NT2/D1 (cell line): ENCODE measurements at regions not wholly inside any gene's neighbourhood (a gene's known extent, or its start where the extent isn't known, plus 50 kb on each side); places are given as distances from the start of the nearest gene placed in this dataset.

Experiments
- DNase-seq: peaks from one replicate; pipeline ENCODE4 v3.0.0-alpha.2; 2011; ENCODE audit warnings: low read depth, low spot score
- H3K27me3 ChIP-seq: 2 replicates; pipeline ENCODE4 v1.6.0; 2011; ENCODE audit warnings: mild to moderate bottlenecking; ENCODE audit not compliant: insufficient read length, insufficient read depth
- H3K36me3 ChIP-seq: 2 replicates; pipeline ENCODE4 v1.6.1; 2011; ENCODE audit warnings: mild to moderate bottlenecking, low read length, mixed read lengths; ENCODE audit not compliant: insufficient read depth, insufficient read length
- H3K4me1 ChIP-seq: 2 replicates; pipeline ENCODE4 v1.5.1; 2011; ENCODE audit not compliant: insufficient read depth, insufficient read length
- H3K4me3 ChIP-seq: 2 replicates; pipeline ENCODE4 v1.5.1; 2011; ENCODE audit warnings: low read depth; ENCODE audit not compliant: insufficient read length
- H3K9ac ChIP-seq: 2 replicates; pipeline ENCODE4 v1.6.0; 2011; ENCODE audit warnings: low read depth; ENCODE audit not compliant: insufficient read length
- H3K9me3 ChIP-seq: 2 replicates; pipeline ENCODE4 v1.5.1; 2011; ENCODE audit warnings: mild to moderate bottlenecking, low read length; ENCODE audit not compliant: insufficient read depth
- SUZ12 ChIP-seq: IDR thresholded peaks from 2 replicates; pipeline ENCODE4 v1.6.1; 2011; ENCODE audit not compliant: insufficient read length, insufficient read depth; ENCODE audit errors: extremely low read depth
- YY1 ChIP-seq: IDR thresholded peaks from 2 replicates; pipeline ENCODE4 v1.6.1; 2011; ENCODE audit not compliant: insufficient read length, insufficient read depth
- ZNF274 ChIP-seq: IDR thresholded peaks from 2 replicates; pipeline ENCODE4 v1.6.1; 2011; ENCODE audit warnings: mild to moderate bottlenecking, low read depth, low read length

DNA sequence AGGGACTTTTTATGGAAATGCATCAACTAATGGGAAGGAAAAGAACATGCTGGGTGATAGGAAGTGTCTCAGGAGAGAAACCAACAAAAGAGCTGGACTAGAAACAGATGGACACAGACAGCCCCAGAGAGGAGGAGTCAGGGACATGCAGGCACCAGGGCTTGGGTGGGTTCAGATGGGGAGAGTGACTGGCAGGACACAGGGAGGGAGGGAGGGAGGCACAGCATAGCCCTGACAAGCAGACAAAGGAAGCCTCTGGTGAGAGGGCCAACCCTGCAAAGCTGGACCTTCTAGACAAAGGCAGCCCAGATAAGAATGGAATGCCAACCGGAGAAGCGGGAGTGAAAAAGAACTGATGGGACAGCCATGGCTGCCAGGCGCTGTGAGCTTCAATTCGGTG lies 568.8 kb downstream of the AJAP1 start:
- no peak for DNase-seq
- H3K4me3 ChIP-seq: no peak overlapping the region
- no peaks in the 10 kb centered on the region for H3K36me3 ChIP-seq
- no peaks in the 10 kb centered on the region for H3K4me1 ChIP-seq
- no peaks in the 10 kb centered on the region for H3K27me3 ChIP-seq
- TF ChIP-seq SUZ12 (no peak), YY1 (no peak), ZNF274 (no peak)
- no peaks in the 10 kb centered on the region for H3K9me3 ChIP-seq
- no peak overlapping the region for H3K9ac ChIP-seq

DNA sequence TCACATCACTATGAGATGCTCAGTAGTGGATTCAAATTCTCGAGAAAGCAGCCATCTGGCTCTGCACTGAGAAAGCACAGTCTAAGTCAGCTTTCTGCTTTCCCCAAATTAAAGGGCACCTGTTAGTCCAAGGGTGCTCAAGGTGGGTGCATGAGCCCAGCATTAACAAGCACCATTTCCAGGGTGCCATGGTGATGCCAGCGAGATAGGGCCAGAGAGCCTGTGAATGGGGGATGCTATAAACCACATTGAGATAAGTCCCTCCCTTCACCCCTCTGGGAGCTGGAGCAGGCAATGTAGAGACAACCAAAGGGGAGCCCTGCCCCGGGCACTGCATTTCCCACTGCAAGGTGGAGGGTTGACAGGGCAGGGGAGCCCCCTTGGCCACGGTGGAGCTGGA lies 568.2 kb downstream of the AJAP1 start:
- H3K4me3 ChIP-seq: no peak overlapping the region
- TF ChIP-seq YY1: no peak
- TF ChIP-seq ZNF274: no peak
- TF ChIP-seq SUZ12: no peak
- no peaks in the 10 kb centered on the region for H3K9me3 ChIP-seq
- no peaks in the 10 kb centered on the region for H3K4me1 ChIP-seq
- no peaks in the 10 kb centered on the region for H3K27me3 ChIP-seq
- no peak overlapping the region for H3K9ac ChIP-seq
- DNase-seq: no peak
- no peaks in the 10 kb centered on the region for H3K36me3 ChIP-seq

DNA sequence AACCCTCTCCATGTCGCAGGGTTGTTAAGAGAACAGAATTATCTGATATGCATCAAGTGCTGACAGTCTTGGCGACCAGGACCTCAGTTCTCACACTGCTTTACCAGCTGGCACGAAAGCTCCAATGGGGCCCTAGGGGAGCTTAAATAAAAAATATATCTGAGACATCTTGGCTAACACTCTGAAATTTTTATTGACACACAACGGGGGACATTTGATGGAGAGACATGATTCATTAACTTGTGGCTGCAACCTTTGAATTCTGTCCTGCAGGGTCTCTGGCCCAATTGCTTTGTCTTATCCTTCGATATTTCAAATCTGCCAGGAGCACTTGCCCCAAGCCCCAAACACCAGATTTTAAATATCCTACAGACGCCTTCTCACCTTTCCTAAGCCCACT lies 567.0 kb downstream of the AJAP1 start:
- H3K4me1 ChIP-seq: no peaks in the 10 kb centered on the region
- no peaks in the 10 kb centered on the region for H3K27me3 ChIP-seq
- no peaks in the 10 kb centered on the region for H3K36me3 ChIP-seq
- TF ChIP-seq YY1 (no peak), SUZ12 (no peak), ZNF274 (no peak)
- H3K9me3 ChIP-seq: no peaks in the 10 kb centered on the region
- DNase-seq: no peak
- no peak overlapping the region for H3K4me3 ChIP-seq
- H3K9ac ChIP-seq: no peak overlapping the region

DNA sequence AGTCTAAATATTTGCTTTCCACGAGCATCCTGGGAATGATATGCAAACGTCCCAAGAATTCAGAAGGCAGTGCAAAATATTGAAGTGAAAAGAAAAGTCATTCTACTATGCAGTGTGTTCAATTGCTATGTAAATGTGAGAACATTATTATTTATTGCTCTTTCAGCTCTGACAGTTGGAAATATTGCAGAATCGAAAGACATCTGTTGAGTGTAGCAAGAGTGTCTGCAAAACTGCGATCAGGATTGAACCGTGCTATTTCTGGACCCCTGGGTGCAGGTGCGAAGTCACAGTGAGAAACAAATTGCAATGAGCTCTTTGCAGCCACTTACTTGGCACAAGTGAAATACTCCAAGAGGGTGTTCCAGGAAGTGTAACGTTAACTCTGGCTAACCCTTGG lies 566.4 kb downstream of the AJAP1 start:
- Histone ChIP-seq H3K36me3 (no peaks in the 10 kb centered on the region), H3K9me3 (no peaks in the 10 kb centered on the region), H3K9ac (no peak overlapping the region), H3K4me3 (no peak overlapping the region), H3K27me3 (no peaks in the 10 kb centered on the region), H3K4me1 (no peaks in the 10 kb centered on the region)
- DNase-seq: no peak
- TF ChIP-seq YY1 (no peak), SUZ12 (no peak), ZNF274 (no peak)

DNA sequence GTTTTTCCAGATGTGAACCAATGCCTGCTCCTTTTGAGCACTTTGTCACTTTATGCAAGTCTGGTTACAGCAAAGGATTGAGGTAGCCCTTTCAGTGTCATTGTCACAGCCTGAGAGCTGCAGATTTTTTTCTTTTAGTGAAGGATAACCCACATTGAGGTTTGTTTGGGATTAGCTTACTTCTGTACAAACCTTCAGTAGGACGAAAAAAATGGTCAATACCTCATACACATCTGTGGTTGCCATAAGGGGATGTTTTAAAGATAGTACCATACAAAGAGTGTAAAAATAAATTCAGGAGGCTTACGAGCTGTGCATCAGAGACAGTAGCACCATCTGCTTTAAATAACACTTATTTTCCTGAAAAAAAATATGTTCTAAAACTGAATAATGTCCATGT lies 566.0 kb downstream of the AJAP1 start:
- H3K9ac ChIP-seq: no peak overlapping the region
- H3K4me1 ChIP-seq: no peaks in the 10 kb centered on the region

DNA sequence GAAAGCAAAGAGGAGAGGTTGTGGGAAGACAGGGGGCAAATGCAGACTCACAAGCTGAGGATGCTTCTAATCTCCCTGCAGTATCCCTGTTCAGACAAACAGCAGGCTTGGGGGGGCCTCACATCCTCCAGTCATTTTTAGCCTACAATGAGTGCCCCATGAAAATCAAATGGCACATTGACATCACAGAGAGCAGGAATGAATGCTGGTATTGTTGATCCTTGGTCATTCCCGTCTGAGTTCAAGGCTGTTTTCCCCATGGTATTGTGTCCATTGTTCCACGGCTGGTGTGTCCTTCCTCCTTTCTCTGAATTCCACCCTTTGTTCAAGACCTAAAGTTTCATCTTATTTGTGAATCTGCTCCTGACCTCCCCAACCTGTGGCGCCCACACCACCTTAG lies 545.6 kb downstream of the AJAP1 start:
- no peak for TF ChIP-seq SUZ12
- no peak for TF ChIP-seq ZNF274
- no peak for TF ChIP-seq YY1
- no peak for DNase-seq
- no peak overlapping the region for H3K9ac ChIP-seq
- no peaks in the 10 kb centered on the region for H3K4me1 ChIP-seq
- H3K4me3 ChIP-seq: no peak overlapping the region
- no peaks in the 10 kb centered on the region for H3K9me3 ChIP-seq
- no peaks in the 10 kb centered on the region for H3K36me3 ChIP-seq
- H3K27me3 ChIP-seq: no peaks in the 10 kb centered on the region

More for the DNA sequence above, 566.0 kb downstream of the AJAP1 start:
- TF ChIP-seq ZNF274: no peak
- no peak for TF ChIP-seq SUZ12
- no peak for TF ChIP-seq YY1
- no peaks in the 10 kb centered on the region for H3K36me3 ChIP-seq
- no peaks in the 10 kb centered on the region for H3K9me3 ChIP-seq
- H3K27me3 ChIP-seq: no peaks in the 10 kb centered on the region
- no peak for DNase-seq
- no peak overlapping the region for H3K4me3 ChIP-seq

DNA sequence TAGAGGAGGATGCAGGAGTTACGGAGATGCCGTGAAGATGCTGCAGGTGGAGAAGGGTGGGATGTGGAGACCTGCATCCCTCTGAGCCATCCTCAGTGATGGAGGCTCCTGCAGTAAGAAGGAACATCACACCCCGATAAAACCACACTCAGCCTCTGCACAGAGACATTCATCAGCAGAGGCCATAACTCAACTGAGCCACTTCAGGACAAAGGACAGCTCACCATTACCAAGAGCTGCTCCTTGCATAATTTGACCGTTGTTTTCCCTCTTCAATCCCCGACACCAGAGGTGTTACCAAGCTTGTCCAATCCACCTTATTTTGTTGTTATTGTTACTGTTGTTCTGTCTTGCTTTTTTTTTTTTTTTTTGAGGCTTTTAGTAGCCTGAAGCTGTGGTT lies 543.9 kb downstream of the AJAP1 start:
- no peaks in the 10 kb centered on the region for H3K4me1 ChIP-seq
- H3K9ac ChIP-seq: no peak overlapping the region
- TF ChIP-seq YY1: no peak
- TF ChIP-seq SUZ12: no peak
- H3K36me3 ChIP-seq: no peaks in the 10 kb centered on the region
- H3K27me3 ChIP-seq: no peaks in the 10 kb centered on the region
- no peak for DNase-seq
- H3K9me3 ChIP-seq: no peaks in the 10 kb centered on the region
- H3K4me3 ChIP-seq: no peak overlapping the region

DNA sequence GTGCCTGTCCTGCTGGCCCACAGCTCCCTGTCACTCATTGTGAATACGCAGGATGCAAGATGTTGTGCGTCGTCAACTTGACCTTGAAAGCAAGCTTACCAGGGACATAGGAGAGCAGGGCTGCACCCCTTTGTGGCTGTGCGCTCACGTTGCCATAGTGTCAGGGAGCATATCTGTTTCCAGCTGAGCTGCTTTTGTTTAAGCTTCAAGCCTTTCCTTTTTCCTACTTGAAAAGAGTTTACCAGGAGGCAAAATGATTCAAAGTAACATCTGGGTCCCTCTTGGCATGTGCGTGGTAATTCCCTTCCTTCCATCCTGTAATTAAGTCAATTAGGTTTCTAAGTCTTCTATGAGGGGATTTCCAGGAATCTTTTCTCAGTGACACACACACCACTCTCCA lies 537.1 kb downstream of the AJAP1 start:
- no peak for DNase-seq

More for the DNA sequence above, 537.1 kb downstream of the AJAP1 start:
- TF ChIP-seq SUZ12 (no peak), ZNF274 (no peak), YY1 (no peak)
- Histone ChIP-seq H3K4me1 (no peaks in the 10 kb centered on the region), H3K9me3 (no peaks in the 10 kb centered on the region), H3K27me3 (no peaks in the 10 kb centered on the region), H3K9ac (no peak overlapping the region), H3K4me3 (no peak overlapping the region), H3K36me3 (no peaks in the 10 kb centered on the region)
